ENCODE measurements at regions not wholly inside any gene's neighbourhood (a gene's known extent, or its start where the extent isn't known, plus 50 kb on each side); places are given as distances from the start of the nearest gene placed in this dataset.
A peak's percentile ranks its signal among the peaks of the same experiment; 100 is the strongest.

GRCh38 chr15:95025924-95026728, 794.8 kb downstream of the MCTP2 start:
- TF ChIP-seq, protein P1, sequence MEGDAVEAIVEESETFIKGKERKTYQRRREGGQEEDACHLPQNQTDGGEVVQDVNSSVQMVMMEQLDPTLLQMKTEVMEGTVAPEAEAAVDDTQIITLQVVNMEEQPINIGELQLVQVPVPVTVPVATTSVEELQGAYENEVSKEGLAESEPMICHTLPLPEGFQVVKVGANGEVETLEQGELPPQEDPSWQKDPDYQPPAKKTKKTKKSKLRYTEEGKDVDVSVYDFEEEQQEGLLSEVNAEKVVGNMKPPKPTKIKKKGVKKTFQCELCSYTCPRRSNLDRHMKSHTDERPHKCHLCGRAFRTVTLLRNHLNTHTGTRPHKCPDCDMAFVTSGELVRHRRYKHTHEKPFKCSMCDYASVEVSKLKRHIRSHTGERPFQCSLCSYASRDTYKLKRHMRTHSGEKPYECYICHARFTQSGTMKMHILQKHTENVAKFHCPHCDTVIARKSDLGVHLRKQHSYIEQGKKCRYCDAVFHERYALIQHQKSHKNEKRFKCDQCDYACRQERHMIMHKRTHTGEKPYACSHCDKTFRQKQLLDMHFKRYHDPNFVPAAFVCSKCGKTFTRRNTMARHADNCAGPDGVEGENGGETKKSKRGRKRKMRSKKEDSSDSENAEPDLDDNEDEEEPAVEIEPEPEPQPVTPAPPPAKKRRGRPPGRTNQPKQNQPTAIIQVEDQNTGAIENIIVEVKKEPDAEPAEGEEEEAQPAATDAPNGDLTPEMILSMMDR (optimal IDR thresholded peaks at IDR 0.05 in 1 of 3, IDR thresholded peaks at IDR 0.05 in 1 of 3, conservative IDR thresholded peaks at IDR 0.05 in 1 of 3; ENCODE audit: extremely low read depth in 1 of 3, insufficient read depth in 2 of 3, low read length in 3 of 3): peak; percentile 70 to 76 (median 72)
- no peak for TF ChIP-seq EZH2 (IDR thresholded peaks at IDR 0.05; ENCODE audit: low read length)

All from keratinocyte (primary cell).